HAP-1 (cell line): ENCODE measurements at regions not wholly inside any gene's neighbourhood (a gene's known extent, or its start where the extent isn't known, plus 50 kb on each side); places are given as distances from the start of the nearest gene placed in this dataset.
A peak's percentile ranks its signal among the peaks of the same experiment; 100 is the strongest.
"Not testable (repeated sequence)": the region's sequence is repeated elsewhere in the genome, so short reads cannot be mapped to it uniquely, and the experiment has no call there.

Experiments used
- DNase-seq, 2 experiments: peaks; one replicate each; pipeline ENCODE4 v3.0.0-alpha.2; 2016 to 2020; ENCODE audit warnings: low spot score in 2 of 2
- H3K27me3 ChIP-seq: fragments of 250-450 bp; sonication (Bioruptor Pico); 2 replicates; pipeline ENCODE4 v1.5.1; 2020; ENCODE audit warnings: low read depth, mild to moderate bottlenecking, moderate library complexity
- H3K36me3 ChIP-seq: fragments of 250-450 bp; sonication (Bioruptor Pico); replicated peaks from 2 replicates; pipeline ENCODE4 v1.5.1; 2020; ENCODE audit warnings: mild to moderate bottlenecking
- H3K4me1 ChIP-seq: fragments of 250-450 bp; sonication (Bioruptor Pico); 2 replicates; pipeline ENCODE4 v1.5.1; 2020; ENCODE audit warnings: mild to moderate bottlenecking
- H3K4me3 ChIP-seq: fragments of 250-450 bp; sonication (Bioruptor Pico); 2 replicates; pipeline ENCODE4 v1.5.1; 2020; ENCODE audit warnings: mild to moderate bottlenecking, moderate library complexity
- H3K9me3 ChIP-seq: fragments of 250-450 bp; sonication (Bioruptor Pico); 2 replicates; pipeline ENCODE4 v1.5.1; 2020; ENCODE audit warnings: mild to moderate bottlenecking, moderate library complexity
- in situ Hi-C: fragments of 300-500 bp; cut with MboI; formaldehyde crosslinking; loops from 3 replicates; pipeline ENCODE4 v1.14.3; 2020; ENCODE audit warnings: low sequenced_read_pairs, inconsistent platforms, mixed read lengths

DNA sequence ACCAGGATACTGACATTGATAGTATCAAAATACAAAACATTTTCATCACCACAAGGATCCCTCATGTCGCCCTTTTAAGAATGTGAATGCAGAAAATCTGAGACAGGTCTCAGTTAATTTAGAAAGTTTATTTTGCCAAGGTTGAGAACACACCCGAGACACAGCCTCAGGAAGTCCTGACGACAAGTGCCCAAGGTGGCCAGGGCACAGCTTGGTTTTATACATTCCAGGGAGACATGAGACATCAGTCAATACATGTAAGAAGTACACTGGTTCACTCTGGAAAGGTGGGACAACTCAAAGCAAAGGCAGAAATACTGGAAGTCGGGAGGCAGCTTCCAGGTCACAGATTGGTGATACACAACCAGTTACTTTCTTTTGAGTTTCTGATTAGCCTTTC lies 235.2 kb upstream of the KRR1 start:
- in situ Hi-C loops: no loop called here
- Histone ChIP-seq H3K9me3 (no peaks in the 10 kb centered on the region), H3K4me1 (no peaks in the 10 kb centered on the region), H3K27me3 (0 out of 2 replicates have a peak, but pooled peaks cover 3% of the 10 kb centered on the region), H3K4me3 (no peak overlapping the region), H3K36me3 (no peaks in the 10 kb centered on the region)
- no peak for DNase-seq

DNA sequence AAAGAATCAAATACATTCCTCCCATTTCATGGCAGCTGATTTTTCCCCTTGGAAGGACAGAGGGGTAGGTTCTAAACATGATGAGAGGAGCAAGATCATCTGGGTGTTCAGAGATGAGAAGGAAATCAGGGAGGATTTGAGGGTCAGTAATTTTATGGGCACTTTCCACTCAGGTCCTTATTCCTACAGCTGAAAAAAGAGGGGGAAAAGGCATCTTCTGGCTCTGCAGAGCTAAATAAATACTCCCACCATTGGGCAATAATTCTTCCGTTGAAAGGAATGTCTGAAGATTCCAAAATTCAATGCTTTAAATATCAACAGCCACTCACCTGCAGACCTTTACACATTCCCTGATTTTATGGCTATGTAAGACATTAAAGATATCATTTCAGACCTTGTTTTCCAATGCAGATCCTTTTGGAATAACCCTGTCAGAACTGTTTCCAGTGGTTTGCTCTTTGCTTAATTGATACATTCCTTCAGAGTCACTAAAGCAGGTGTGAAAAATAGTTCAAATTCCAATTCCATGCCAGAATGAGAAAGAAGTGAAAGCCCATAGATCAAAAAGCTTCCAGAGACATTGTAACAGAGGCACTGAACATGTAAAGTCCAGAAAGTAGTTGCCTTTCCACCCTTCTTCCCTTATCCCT lies 233.3 kb upstream of the KRR1 start:
- H3K36me3 ChIP-seq: no peaks in the 10 kb centered on the region
- no peak for DNase-seq
- H3K4me3 ChIP-seq: no peak overlapping the region
- in situ Hi-C loops: no loop called here
- H3K27me3 ChIP-seq: no peaks in the 10 kb centered on the region
- H3K9me3 ChIP-seq: no peaks in the 10 kb centered on the region
- no peaks in the 10 kb centered on the region for H3K4me1 ChIP-seq

DNA sequence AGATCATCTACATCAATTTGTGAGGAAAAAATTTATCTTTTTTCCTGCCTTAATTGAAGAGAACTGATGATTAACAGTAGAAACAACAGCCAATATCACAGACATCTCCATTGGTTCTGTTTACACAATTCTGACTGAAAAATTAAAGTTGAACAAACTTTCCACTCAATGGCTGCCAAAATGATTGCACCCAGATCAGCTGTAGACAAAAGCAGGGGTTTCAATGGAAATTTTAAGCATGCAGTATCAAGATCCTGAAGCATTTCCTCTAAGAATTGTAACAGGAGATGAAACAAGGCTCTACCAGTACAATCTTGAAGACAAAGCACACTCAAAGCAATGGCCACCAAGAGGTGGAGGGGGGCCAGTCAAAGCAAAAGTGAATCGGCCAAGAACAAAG lies 231.6 kb upstream of the KRR1 start:
- H3K27me3 ChIP-seq: no peaks in the 10 kb centered on the region
- no peaks in the 10 kb centered on the region for H3K4me1 ChIP-seq
- H3K9me3 ChIP-seq: no peaks in the 10 kb centered on the region
- in situ Hi-C loops: no loop called here
- no peak overlapping the region for H3K4me3 ChIP-seq
- no peaks in the 10 kb centered on the region for H3K36me3 ChIP-seq
- DNase-seq: no peak

GRCh38 chr12:75742048-75742447 lies 230.6 kb upstream of the KRR1 start:
- H3K36me3 ChIP-seq: no peaks in the 10 kb centered on the region
- in situ Hi-C loops: no loop called here
- no peaks in the 10 kb centered on the region for H3K27me3 ChIP-seq
- H3K9me3 ChIP-seq: no peaks in the 10 kb centered on the region
- no peaks in the 10 kb centered on the region for H3K4me1 ChIP-seq
- DNase-seq: no peak
- no peak overlapping the region for H3K4me3 ChIP-seq

- H3K27me3 ChIP-seq: no peaks in the 10 kb centered on the region
- H3K36me3 ChIP-seq: no peaks in the 10 kb centered on the region
- H3K9me3 ChIP-seq: no peaks in the 10 kb centered on the region
- DNase-seq: no peak
- in situ Hi-C loops: no loop called here
- H3K4me1 ChIP-seq: no peaks in the 10 kb centered on the region
- H3K4me3 ChIP-seq: no peak overlapping the region
These were observed 228.5 kb upstream of the KRR1 start for GRCh38 chr12:75739912-75740311.

DNA sequence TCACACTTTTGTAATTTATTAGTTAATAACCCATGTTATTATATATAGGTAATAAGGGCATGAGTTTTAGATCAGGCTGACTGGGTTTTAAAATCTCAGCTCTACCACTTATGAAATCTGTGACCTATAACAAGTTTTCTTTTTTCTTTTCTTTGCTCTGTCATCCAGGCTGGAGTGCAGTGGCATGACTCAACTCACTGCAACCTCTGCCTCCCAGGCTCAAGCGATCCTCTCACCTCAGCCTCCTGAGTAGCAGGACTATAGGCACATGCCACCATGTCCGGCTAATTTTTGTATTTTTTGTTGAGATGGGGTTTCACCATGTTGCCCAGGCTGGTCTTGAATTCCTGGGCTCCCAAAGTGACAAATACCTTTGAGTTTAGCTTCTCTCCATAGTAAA lies 227.7 kb upstream of the KRR1 start:
- DNase-seq, H3K27me3 ChIP-seq, in situ Hi-C loops, H3K4me1 ChIP-seq, H3K36me3 ChIP-seq, H3K9me3 ChIP-seq, H3K4me3 ChIP-seq: not testable (repeated sequence)

GRCh38 chr12:75738486-75738885 lies 227.1 kb upstream of the KRR1 start:
- no peaks in the 10 kb centered on the region for H3K4me1 ChIP-seq
- in situ Hi-C loops: no loop called here
- DNase-seq: no peak

DNA sequence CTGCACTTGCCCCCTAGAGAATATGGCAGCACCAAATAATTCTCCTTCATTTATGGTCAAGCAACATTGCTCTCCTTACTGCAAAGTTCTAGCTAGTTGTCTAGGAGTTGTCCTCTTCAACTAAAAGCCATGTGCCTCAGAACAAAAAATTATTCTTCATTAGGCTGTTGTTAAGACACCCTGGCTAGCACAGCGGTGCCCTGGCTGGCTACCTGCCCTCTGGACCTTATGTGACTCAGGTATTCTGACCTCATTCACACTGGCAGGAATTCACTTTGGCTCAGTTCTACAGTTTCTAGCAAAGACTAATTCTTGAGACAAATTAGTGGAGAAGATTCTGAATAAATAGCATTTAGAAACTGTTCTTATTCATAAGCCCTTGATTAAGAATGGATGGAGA lies 224.4 kb upstream of the KRR1 start:
- Histone ChIP-seq H3K27me3 (no peaks in the 10 kb centered on the region), H3K4me1 (no peaks in the 10 kb centered on the region), H3K9me3 (no peaks in the 10 kb centered on the region), H3K36me3 (no peaks in the 10 kb centered on the region), H3K4me3 (no peak overlapping the region)
- in situ Hi-C loops: no loop called here
- no peak for DNase-seq

More at GRCh38 chr12:75738486-75738885, 227.1 kb upstream of the KRR1 start:
- Histone ChIP-seq H3K36me3 (no peaks in the 10 kb centered on the region), H3K9me3 (no peaks in the 10 kb centered on the region), H3K27me3 (no peaks in the 10 kb centered on the region), H3K4me3 (no peak overlapping the region)

DNA sequence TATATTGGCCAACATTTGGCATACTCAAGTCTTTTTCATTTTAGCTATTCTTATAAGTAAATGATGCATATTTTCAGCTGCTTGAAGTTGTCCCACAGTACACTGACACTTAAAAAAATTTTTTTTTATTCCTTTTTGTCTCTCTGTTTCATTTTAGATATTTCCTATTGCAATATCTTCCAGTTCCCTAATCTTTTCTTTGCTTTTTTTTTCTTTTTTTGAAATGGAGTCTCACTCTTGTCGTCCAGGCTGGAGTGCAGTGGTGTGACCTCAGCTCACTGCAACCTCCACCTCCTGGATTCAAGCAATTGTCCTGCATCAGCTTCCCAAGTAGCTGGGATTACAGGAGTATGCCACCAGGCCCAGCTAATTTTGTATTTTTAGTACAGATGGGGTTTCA lies 217.4 kb upstream of the KRR1 start:
- H3K36me3 ChIP-seq: no peaks in the 10 kb centered on the region
- no peaks in the 10 kb centered on the region for H3K4me1 ChIP-seq
- in situ Hi-C loops: no loop called here
- no peaks in the 10 kb centered on the region for H3K27me3 ChIP-seq
- no peak overlapping the region for H3K4me3 ChIP-seq
- no peaks in the 10 kb centered on the region for H3K9me3 ChIP-seq
- no peak for DNase-seq

DNA sequence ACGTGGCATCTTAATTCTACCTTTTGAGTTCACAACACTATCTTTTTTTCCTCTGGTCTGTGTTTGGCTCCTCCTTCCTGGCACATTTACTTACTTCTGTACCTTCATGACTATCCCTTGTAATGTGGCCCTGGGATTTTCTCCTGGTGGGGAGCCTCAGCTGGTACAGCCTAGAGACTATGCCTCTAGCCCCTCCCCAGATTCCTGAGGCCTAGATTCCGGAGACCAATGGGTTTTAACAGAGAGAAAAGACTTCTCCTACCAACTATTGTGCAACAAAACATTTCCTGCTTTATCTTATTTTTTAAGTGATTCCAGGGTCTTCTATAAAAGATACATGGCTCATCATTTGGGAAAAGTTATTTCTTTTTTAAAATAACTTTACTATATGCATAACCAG lies 216.2 kb upstream of the KRR1 start:
- no peaks in the 10 kb centered on the region for H3K27me3 ChIP-seq
- no peak overlapping the region for H3K4me3 ChIP-seq
- no peaks in the 10 kb centered on the region for H3K36me3 ChIP-seq
- in situ Hi-C loops: no loop called here
- peaks cover 4% of the 10 kb centered on the region for H3K4me1 ChIP-seq
- no peak for DNase-seq
- H3K9me3 ChIP-seq: no peaks in the 10 kb centered on the region

DNA sequence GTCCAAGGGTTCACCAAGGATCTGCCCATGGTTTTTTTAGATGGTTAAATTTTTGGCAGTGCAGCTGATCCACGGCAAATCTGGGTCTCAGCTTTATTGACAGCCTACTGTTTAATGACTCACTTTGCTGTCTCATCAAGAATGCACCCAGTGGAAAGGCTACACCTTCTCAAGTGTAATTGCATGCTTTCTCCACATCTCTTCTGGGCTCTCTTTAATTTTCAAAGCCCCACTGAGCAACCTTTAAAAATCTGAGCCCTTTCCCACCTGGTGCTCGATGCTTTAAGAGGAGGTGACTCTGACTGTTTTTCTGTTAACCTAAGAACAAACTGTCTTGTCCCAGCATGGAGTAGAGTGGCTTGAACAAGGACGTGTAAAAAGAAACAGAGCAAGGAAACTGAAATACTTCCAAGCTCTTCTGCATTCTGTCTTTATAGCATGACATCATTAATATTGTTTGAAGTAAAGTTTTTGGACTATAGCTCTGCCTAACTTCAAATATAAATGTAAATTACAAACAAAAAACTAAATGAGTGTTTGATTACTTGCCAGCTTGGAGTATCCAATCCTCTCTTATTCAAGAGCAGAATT lies 214.2 kb upstream of the KRR1 start:
- Histone ChIP-seq H3K9me3 (no peaks in the 10 kb centered on the region), H3K4me1 (peaks cover 8% of the 10 kb centered on the region), H3K4me3 (no peak overlapping the region), H3K27me3 (no peaks in the 10 kb centered on the region), H3K36me3 (no peaks in the 10 kb centered on the region)
- no peak for DNase-seq
- in situ Hi-C loops: no loop called here

DNA sequence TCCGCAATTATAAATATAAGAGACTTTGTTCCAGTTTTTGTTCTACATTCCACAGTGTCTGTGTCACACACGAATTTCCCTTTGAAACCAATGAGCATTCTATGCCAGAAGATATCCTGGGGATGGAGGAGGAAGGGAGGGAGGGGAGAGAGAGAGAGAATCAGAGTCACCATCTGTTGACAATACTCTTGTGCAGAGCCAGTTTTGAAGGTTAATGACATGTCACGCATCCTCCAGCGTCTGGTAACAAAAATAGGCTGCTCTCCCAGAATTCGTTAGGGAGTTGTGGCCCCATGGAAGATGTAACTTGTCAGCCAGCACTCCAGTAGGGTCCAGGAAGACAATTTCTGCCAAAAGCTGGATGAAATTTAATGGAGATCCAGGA lies 213.5 kb upstream of the KRR1 start:
- Histone ChIP-seq H3K9me3 (no peaks in the 10 kb centered on the region), H3K36me3 (no peaks in the 10 kb centered on the region), H3K27me3 (no peaks in the 10 kb centered on the region), H3K4me1 (peaks cover 8% of the 10 kb centered on the region), H3K4me3 (no peak overlapping the region)
- no peak for DNase-seq
- in situ Hi-C loops: no loop called here

GRCh38 chr12:75724307-75724927 lies 213.0 kb upstream of the KRR1 start:
- H3K4me1 ChIP-seq: peaks cover 8% of the 10 kb centered on the region
- no peaks in the 10 kb centered on the region for H3K27me3 ChIP-seq
- H3K9me3 ChIP-seq: no peaks in the 10 kb centered on the region
- H3K36me3 ChIP-seq: no peaks in the 10 kb centered on the region
- no peak overlapping the region for H3K4me3 ChIP-seq
- DNase-seq: no peak
- in situ Hi-C loops: no loop called here

GRCh38 chr12:75722714-75723200 lies 211.3 kb upstream of the KRR1 start:
- no peaks in the 10 kb centered on the region for H3K9me3 ChIP-seq
- H3K36me3 ChIP-seq: no peaks in the 10 kb centered on the region
- no peaks in the 10 kb centered on the region for H3K27me3 ChIP-seq
- H3K4me1 ChIP-seq: peaks cover 8% of the 10 kb centered on the region
- DNase-seq: peak; percentile 34
- in situ Hi-C loops: no loop called here
- no peak overlapping the region for H3K4me3 ChIP-seq
